ENCODE measurements at regions not wholly inside any gene's neighbourhood (a gene's known extent, or its start where the extent isn't known, plus 50 kb on each side); places are given as distances from the start of the nearest gene placed in this dataset.
"Not testable (repeated sequence)": the region's sequence is repeated elsewhere in the genome, so short reads cannot be mapped to it uniquely, and the experiment has no call there.

- POLR2A ChIA-PET, result no interaction called here
- ATAC-seq (ENCODE audit: low read depth) (no peak), DNase-seq (no peak)
- H3K4me3 Mint-ChIP-seq, result no peak overlapping the region
- CTCF ChIA-PET, result no interaction called here
- H3K9me3 Mint-ChIP-seq, result no peaks in the 10 kb centered on the region
- no peaks in the 10 kb centered on the region for H3K36me3 Mint-ChIP-seq (ENCODE audit: low read depth)
- TF ChIP-seq CTCF (IDR thresholded peaks at IDR 0.05), result no peak
- no peak overlapping the region for H3K27ac Mint-ChIP-seq
- H3K4me1 Mint-ChIP-seq, result no peaks in the 10 kb centered on the region
- intact Hi-C loops (cut with micrococcal nuclease), result no loop called here
- no peaks in the 10 kb centered on the region for H3K27me3 Mint-ChIP-seq
Measured at GRCh38 chr5:44675296-44675695, 133.5 kb upstream of the MRPS30 start.

DNA sequence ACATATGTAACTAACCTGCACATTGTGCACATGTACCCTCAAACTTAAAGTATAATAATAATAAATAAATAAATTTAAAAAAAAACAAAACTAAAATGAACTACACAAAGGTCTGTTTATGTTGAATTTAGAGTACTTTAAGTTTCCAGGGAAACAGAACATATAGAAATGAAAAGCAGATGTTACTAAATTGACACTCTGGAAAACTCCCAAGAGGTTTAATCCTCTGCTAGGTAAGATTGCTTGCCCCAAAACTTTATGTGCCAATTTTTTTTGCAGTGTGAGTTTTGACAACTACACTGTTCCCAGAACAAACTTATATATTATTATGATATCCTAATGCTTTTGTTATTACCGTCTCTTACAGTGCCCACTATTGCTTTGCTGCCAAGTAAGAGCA is 134.3 kb upstream of the MRPS30 start:
- Mint-ChIP-seq H3K9me3 (no peaks in the 10 kb centered on the region), H3K27ac (no peak overlapping the region), H3K4me1 (no peaks in the 10 kb centered on the region), H3K4me3 (no peak overlapping the region), H3K27me3 (no peaks in the 10 kb centered on the region), H3K36me3 (ENCODE audit: low read depth) (no peaks in the 10 kb centered on the region)
- ATAC-seq (ENCODE audit: low read depth) (no peak), DNase-seq (no peak)
- intact Hi-C loops (cut with micrococcal nuclease), result no loop called here
- ChIA-PET POLR2A (no interaction called here), CTCF (no interaction called here)
- TF ChIP-seq CTCF (IDR thresholded peaks at IDR 0.05), result no peak

- CTCF ChIA-PET; H3K36me3 Mint-ChIP-seq (ENCODE audit: low read depth); H3K9me3 Mint-ChIP-seq; H3K27ac Mint-ChIP-seq; POLR2A ChIA-PET; DNase-seq; ATAC-seq (ENCODE audit: low read depth); H3K27me3 Mint-ChIP-seq; H3K4me3 Mint-ChIP-seq; H3K4me1 Mint-ChIP-seq; intact Hi-C loops (cut with micrococcal nuclease): not testable (repeated sequence)
Measured at GRCh38 chr5:44668471-44668870, 140.3 kb upstream of the MRPS30 start.

DNA sequence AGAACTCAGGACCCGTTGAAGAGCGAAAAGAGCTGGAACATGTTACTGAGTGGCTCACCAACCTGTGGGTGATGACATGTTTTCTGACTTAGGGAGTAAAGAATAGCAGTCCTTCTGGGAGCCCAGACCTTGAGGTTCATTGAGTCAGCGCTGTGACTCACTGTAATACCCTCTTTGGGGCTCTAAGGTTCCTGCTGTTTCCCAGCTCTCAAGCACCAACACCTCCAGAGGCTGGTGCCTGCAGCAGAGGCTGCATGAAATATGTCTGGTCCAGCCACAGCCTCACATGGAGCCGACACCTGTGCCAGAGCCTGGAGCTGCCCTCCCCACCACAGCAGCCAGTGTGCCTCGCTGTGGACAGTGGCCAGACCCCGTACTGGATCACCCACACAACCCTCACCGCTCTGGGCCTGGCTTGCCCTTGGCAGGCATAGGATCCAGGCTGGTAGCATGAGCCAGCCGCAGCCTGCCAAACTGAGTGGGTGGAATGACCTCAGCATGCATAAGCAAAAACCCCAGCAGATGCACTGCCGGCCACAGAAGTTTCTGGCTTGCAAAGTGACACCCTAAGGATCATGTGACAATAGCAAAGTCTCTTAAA is 143.5 kb upstream of the MRPS30 start:
- Mint-ChIP-seq H3K4me3 (no peak overlapping the region), H3K36me3 (ENCODE audit: low read depth) (no peaks in the 10 kb centered on the region), H3K27me3 (no peaks in the 10 kb centered on the region), H3K4me1 (no peaks in the 10 kb centered on the region), H3K9me3 (no peaks in the 10 kb centered on the region), H3K27ac (no peak overlapping the region)
- ATAC-seq (ENCODE audit: low read depth) (no peak), DNase-seq (no peak)
- intact Hi-C loops (cut with micrococcal nuclease), result no loop called here
- TF ChIP-seq CTCF (IDR thresholded peaks at IDR 0.05), result no peak
- ChIA-PET POLR2A (no interaction called here), CTCF (no interaction called here)

GRCh38 chr5:44664711-44665100 is 144.0 kb upstream of the MRPS30 start:
- H3K27me3 Mint-ChIP-seq, result no peaks in the 10 kb centered on the region

More at GRCh38 chr5:44664711-44665100, 144.0 kb upstream of the MRPS30 start:
- Mint-ChIP-seq H3K4me3 (no peak overlapping the region), H3K36me3 (ENCODE audit: low read depth) (no peaks in the 10 kb centered on the region), H3K27ac (no peak overlapping the region), H3K9me3 (no peaks in the 10 kb centered on the region), H3K4me1 (no peaks in the 10 kb centered on the region)
- no peak for TF ChIP-seq CTCF (IDR thresholded peaks at IDR 0.05)
- no peak for DNase-seq
- intact Hi-C loops (cut with micrococcal nuclease), result no loop called here
- ATAC-seq (ENCODE audit: low read depth), result no peak
- CTCF ChIA-PET, result no interaction called here
- POLR2A ChIA-PET, result no interaction called here

Measured in activated B cell treated with CpG ODN at 0.5 μM for 24 hours (primary cell).